ENCODE measurements at regions not wholly inside any gene's neighbourhood (a gene's known extent, or its start where the extent isn't known, plus 50 kb on each side); places are given as distances from the start of the nearest gene placed in this dataset.

GRCh38 chr4:110816367-110816766 is 193.5 kb upstream of the PITX2 start:
- no CpG with 5 or more reads among the region's 1 CpG for WGBS (ENCODE audit: insufficient coverage)
- Histone ChIP-seq H3K27me3 (ENCODE audit: control insufficient read depth, insufficient read depth, low read length) (no peaks in the 10 kb centered on the region), H3K4me1 (ENCODE audit: control insufficient read depth, insufficient read depth, low read length) (no peaks in the 10 kb centered on the region), H3K36me3 (ENCODE audit: control insufficient read depth, insufficient read depth, low read length) (no peaks in the 10 kb centered on the region), H3K27ac (ENCODE audit: low read depth, low read length) (no peak overlapping the region), H3K4me3 (ENCODE audit: low read depth, low read length) (no peak overlapping the region), H3K9me3 (ENCODE audit: control insufficient read depth, insufficient read depth, low read length) (no peaks in the 10 kb centered on the region)
- no peak for DNase-seq (ENCODE audit: low read depth in 4 of 6, low spot score in 6 of 6)

GRCh38 chr4:110821186-110821585 is 198.3 kb upstream of the PITX2 start:
- WGBS (ENCODE audit: insufficient coverage): 81% methylated on average over 4 of the region's 4 CpGs
- H3K9me3 ChIP-seq (ENCODE audit: control insufficient read depth, insufficient read depth, low read length): no peaks in the 10 kb centered on the region
- H3K4me1 ChIP-seq (ENCODE audit: control insufficient read depth, insufficient read depth, low read length): no peaks in the 10 kb centered on the region
- no peaks in the 10 kb centered on the region for H3K27me3 ChIP-seq (ENCODE audit: control insufficient read depth, insufficient read depth, low read length)
- no peak overlapping the region for H3K27ac ChIP-seq (ENCODE audit: low read depth, low read length)
- H3K4me3 ChIP-seq (ENCODE audit: low read depth, low read length): no peak overlapping the region
- DNase-seq (ENCODE audit: low read depth in 4 of 6, low spot score in 6 of 6): no peak
- H3K36me3 ChIP-seq (ENCODE audit: control insufficient read depth, insufficient read depth, low read length): no peaks in the 10 kb centered on the region

- Histone ChIP-seq H3K4me1 (ENCODE audit: control insufficient read depth, insufficient read depth, low read length) (no peaks in the 10 kb centered on the region), H3K4me3 (ENCODE audit: low read depth, low read length) (no peak overlapping the region), H3K36me3 (ENCODE audit: control insufficient read depth, insufficient read depth, low read length) (no peaks in the 10 kb centered on the region), H3K9me3 (ENCODE audit: control insufficient read depth, insufficient read depth, low read length) (no peaks in the 10 kb centered on the region), H3K27me3 (ENCODE audit: control insufficient read depth, insufficient read depth, low read length) (no peaks in the 10 kb centered on the region), H3K27ac (ENCODE audit: low read depth, low read length) (no peak overlapping the region)
- 100% methylated on average over 2 of the region's 3 CpGs for WGBS (ENCODE audit: insufficient coverage)
- DNase-seq (ENCODE audit: low read depth in 4 of 6, low spot score in 6 of 6): no peak
Observed at GRCh38 chr4:110823251-110823650, 200.4 kb upstream of the PITX2 start.

- DNase-seq (ENCODE audit: low read depth in 4 of 6, low spot score in 6 of 6): no peak
- Histone ChIP-seq H3K4me1 (ENCODE audit: control insufficient read depth, insufficient read depth, low read length) (no peaks in the 10 kb centered on the region), H3K27ac (ENCODE audit: low read depth, low read length) (no peak overlapping the region), H3K27me3 (ENCODE audit: control insufficient read depth, insufficient read depth, low read length) (no peaks in the 10 kb centered on the region), H3K4me3 (ENCODE audit: low read depth, low read length) (no peak overlapping the region), H3K9me3 (ENCODE audit: control insufficient read depth, insufficient read depth, low read length) (no peaks in the 10 kb centered on the region), H3K36me3 (ENCODE audit: control insufficient read depth, insufficient read depth, low read length) (no peaks in the 10 kb centered on the region)
- WGBS (ENCODE audit: insufficient coverage): 100% methylated on average over 1 of the region's 5 CpGs
Observed at GRCh38 chr4:110824344-110824743, 201.5 kb upstream of the PITX2 start.

- Histone ChIP-seq H3K36me3 (ENCODE audit: control insufficient read depth, insufficient read depth, low read length) (no peaks in the 10 kb centered on the region), H3K4me3 (ENCODE audit: low read depth, low read length) (no peak overlapping the region), H3K9me3 (ENCODE audit: control insufficient read depth, insufficient read depth, low read length) (no peaks in the 10 kb centered on the region), H3K27me3 (ENCODE audit: control insufficient read depth, insufficient read depth, low read length) (no peaks in the 10 kb centered on the region), H3K4me1 (ENCODE audit: control insufficient read depth, insufficient read depth, low read length) (no peaks in the 10 kb centered on the region), H3K27ac (ENCODE audit: low read depth, low read length) (no peak overlapping the region)
- no CpG with 5 or more reads among the region's 8 CpGs for WGBS (ENCODE audit: insufficient coverage)
- no peak for DNase-seq (ENCODE audit: low read depth in 4 of 6, low spot score in 6 of 6)
Observed at GRCh38 chr4:110826656-110827055, 203.8 kb upstream of the PITX2 start.

- H3K27ac ChIP-seq (ENCODE audit: low read depth, low read length): no peak overlapping the region
- no peaks in the 10 kb centered on the region for H3K9me3 ChIP-seq (ENCODE audit: control insufficient read depth, insufficient read depth, low read length)
- no peak overlapping the region for H3K4me3 ChIP-seq (ENCODE audit: low read depth, low read length)
- no peaks in the 10 kb centered on the region for H3K27me3 ChIP-seq (ENCODE audit: control insufficient read depth, insufficient read depth, low read length)
- no CpG with 5 or more reads among the region's 2 CpGs for WGBS (ENCODE audit: insufficient coverage)
- no peaks in the 10 kb centered on the region for H3K36me3 ChIP-seq (ENCODE audit: control insufficient read depth, insufficient read depth, low read length)
- DNase-seq (ENCODE audit: low read depth in 4 of 6, low spot score in 6 of 6): no peak
- no peaks in the 10 kb centered on the region for H3K4me1 ChIP-seq (ENCODE audit: control insufficient read depth, insufficient read depth, low read length)
Observed at GRCh38 chr4:110830461-110830860, 207.6 kb upstream of the PITX2 start.

GRCh38 chr4:110837896-110838450 is 215.1 kb upstream of the PITX2 start:
- Histone ChIP-seq H3K9me3 (ENCODE audit: control insufficient read depth, insufficient read depth, low read length) (no peaks in the 10 kb centered on the region), H3K36me3 (ENCODE audit: control insufficient read depth, insufficient read depth, low read length) (no peaks in the 10 kb centered on the region), H3K4me3 (ENCODE audit: low read depth, low read length) (no peak overlapping the region), H3K4me1 (ENCODE audit: control insufficient read depth, insufficient read depth, low read length) (no peaks in the 10 kb centered on the region), H3K27ac (ENCODE audit: low read depth, low read length) (no peak overlapping the region), H3K27me3 (ENCODE audit: control insufficient read depth, insufficient read depth, low read length) (no peaks in the 10 kb centered on the region)
- WGBS (ENCODE audit: insufficient coverage): 34% methylated on average over 5 of the region's 7 CpGs
- no peak for DNase-seq (ENCODE audit: low read depth in 4 of 6, low spot score in 6 of 6)

GRCh38 chr4:110840221-110840654 is 217.4 kb upstream of the PITX2 start:
- H3K27me3 ChIP-seq (ENCODE audit: control insufficient read depth, insufficient read depth, low read length): no peaks in the 10 kb centered on the region
- no CpG with 5 or more reads among the region's 2 CpGs for WGBS (ENCODE audit: insufficient coverage)
- no peaks in the 10 kb centered on the region for H3K36me3 ChIP-seq (ENCODE audit: control insufficient read depth, insufficient read depth, low read length)
- no peak for DNase-seq (ENCODE audit: low read depth in 4 of 6, low spot score in 6 of 6)
- H3K27ac ChIP-seq (ENCODE audit: low read depth, low read length): no peak overlapping the region
- no peaks in the 10 kb centered on the region for H3K9me3 ChIP-seq (ENCODE audit: control insufficient read depth, insufficient read depth, low read length)
- no peak overlapping the region for H3K4me3 ChIP-seq (ENCODE audit: low read depth, low read length)
- H3K4me1 ChIP-seq (ENCODE audit: control insufficient read depth, insufficient read depth, low read length): no peaks in the 10 kb centered on the region

GRCh38 chr4:110848787-110849186 is 225.9 kb upstream of the PITX2 start:
- no peaks in the 10 kb centered on the region for H3K4me1 ChIP-seq (ENCODE audit: control insufficient read depth, insufficient read depth, low read length)
- H3K4me3 ChIP-seq (ENCODE audit: low read depth, low read length): no peak overlapping the region
- no peak overlapping the region for H3K27ac ChIP-seq (ENCODE audit: low read depth, low read length)
- no peaks in the 10 kb centered on the region for H3K36me3 ChIP-seq (ENCODE audit: control insufficient read depth, insufficient read depth, low read length)
- DNase-seq (ENCODE audit: low read depth in 4 of 6, low spot score in 6 of 6): no peak
- H3K27me3 ChIP-seq (ENCODE audit: control insufficient read depth, insufficient read depth, low read length): no peaks in the 10 kb centered on the region
- H3K9me3 ChIP-seq (ENCODE audit: control insufficient read depth, insufficient read depth, low read length): no peaks in the 10 kb centered on the region
- WGBS (ENCODE audit: insufficient coverage): 33% methylated on average over 1 of the region's 1 CpG

GRCh38 chr4:110849461-110849860 is 226.6 kb upstream of the PITX2 start:
- no peak for DNase-seq (ENCODE audit: low read depth in 4 of 6, low spot score in 6 of 6)
- 90% methylated on average over 2 of the region's 6 CpGs for WGBS (ENCODE audit: insufficient coverage)
- no peaks in the 10 kb centered on the region for H3K4me1 ChIP-seq (ENCODE audit: control insufficient read depth, insufficient read depth, low read length)
- H3K36me3 ChIP-seq (ENCODE audit: control insufficient read depth, insufficient read depth, low read length): no peaks in the 10 kb centered on the region
- no peak overlapping the region for H3K27ac ChIP-seq (ENCODE audit: low read depth, low read length)
- H3K9me3 ChIP-seq (ENCODE audit: control insufficient read depth, insufficient read depth, low read length): no peaks in the 10 kb centered on the region
- H3K4me3 ChIP-seq (ENCODE audit: low read depth, low read length): no peak overlapping the region
- H3K27me3 ChIP-seq (ENCODE audit: control insufficient read depth, insufficient read depth, low read length): no peaks in the 10 kb centered on the region
